HG03378 (cell line): ENCODE measurements at regions not wholly inside any gene's neighbourhood (a gene's known extent, or its start where the extent isn't known, plus 50 kb on each side); places are given as distances from the start of the nearest gene placed in this dataset.
"Not testable (repeated sequence)": the region's sequence is repeated elsewhere in the genome, so short reads cannot be mapped to it uniquely, and the experiment has no call there.

ENCODE experiments used
- ATAC-seq: cut with Tn5 transposase; IDR thresholded peaks from one replicate; pipeline ENCODE4 v1.9.1; 2021; ENCODE audit warnings: mild to moderate bottlenecking, moderate library complexity; ENCODE audit not compliant: unreplicated experiment

GRCh38 chr11:23797624-23798419, 699.0 kb upstream of the LUZP2 start:
- no peak for ATAC-seq

- ATAC-seq, result not testable (repeated sequence)
Measured at GRCh38 chr11:23834306-23834705, 662.5 kb upstream of the LUZP2 start.

GRCh38 chr11:23836981-23837380, 659.9 kb upstream of the LUZP2 start:
- ATAC-seq, result no peak

- ATAC-seq, result no peak
Measured at GRCh38 chr11:23840872-23841271, 656.0 kb upstream of the LUZP2 start.

GRCh38 chr11:23846902-23847422, 649.9 kb upstream of the LUZP2 start:
- no peak for ATAC-seq

- ATAC-seq, result no peak
Measured at GRCh38 chr11:23851216-23851615, 645.6 kb upstream of the LUZP2 start.

- no peak for ATAC-seq
Measured at GRCh38 chr11:23856654-23857053, 640.2 kb upstream of the LUZP2 start.

- no peak for ATAC-seq
Measured at GRCh38 chr11:23859087-23859486, 637.8 kb upstream of the LUZP2 start.

GRCh38 chr11:23861615-23862014, 635.2 kb upstream of the LUZP2 start:
- no peak for ATAC-seq

- no peak for ATAC-seq
Measured at GRCh38 chr11:23865341-23865975, 631.4 kb upstream of the LUZP2 start.

GRCh38 chr11:23866641-23867040, 630.2 kb upstream of the LUZP2 start:
- no peak for ATAC-seq

- ATAC-seq, result no peak
Measured at GRCh38 chr11:23869671-23870070, 627.2 kb upstream of the LUZP2 start.

GRCh38 chr11:23873406-23873805, 623.4 kb upstream of the LUZP2 start:
- no peak for ATAC-seq

- no peak for ATAC-seq
Measured at GRCh38 chr11:23875176-23875850, 621.5 kb upstream of the LUZP2 start.

- not testable (repeated sequence) for ATAC-seq
Measured at GRCh38 chr11:23883426-23884048, 613.3 kb upstream of the LUZP2 start.

GRCh38 chr11:23884341-23884740, 612.5 kb upstream of the LUZP2 start:
- no peak for ATAC-seq

GRCh38 chr11:23885801-23886200, 611.1 kb upstream of the LUZP2 start:
- ATAC-seq, result no peak

GRCh38 chr11:23887122-23887521, 609.7 kb upstream of the LUZP2 start:
- ATAC-seq, result not testable (repeated sequence)

- ATAC-seq, result no peak
Measured at GRCh38 chr11:23893126-23893525, 603.7 kb upstream of the LUZP2 start.

GRCh38 chr11:23897453-23898286, 599.2 kb upstream of the LUZP2 start:
- no peak for ATAC-seq
